WERI-Rb-1 (cell line): ENCODE measurements at regions not wholly inside any gene's neighbourhood (a gene's known extent, or its start where the extent isn't known, plus 50 kb on each side); places are given as distances from the start of the nearest gene placed in this dataset.

Source experiments
- DNase-seq: peaks from one replicate; pipeline ENCODE4 v3.0.0-alpha.2; 2020
- H3K27ac ChIP-seq: fragments of 250-450 bp; sonication (Bioruptor Pico); 2 replicates; pipeline ENCODE4 v1.5.1; 2020; ENCODE audit warnings: mild to moderate bottlenecking, moderate library complexity
- H3K27me3 ChIP-seq: fragments of 250-450 bp; sonication (Bioruptor Pico); 2 replicates; pipeline ENCODE4 v1.5.1; 2021; ENCODE audit warnings: mild to moderate bottlenecking, low read depth, moderate library complexity; ENCODE audit not compliant: insufficient read depth, severe bottlenecking
- H3K36me3 ChIP-seq: fragments of 250-450 bp; sonication (Bioruptor Pico); 2 replicates; pipeline ENCODE4 v1.5.1; 2020; ENCODE audit warnings: mild to moderate bottlenecking, moderate library complexity
- H3K4me3 ChIP-seq: 2 replicates; pipeline ENCODE4 v1.5.1; 2011; ENCODE audit warnings: low read depth, mild to moderate bottlenecking, control low read depth, low read length
- H3K9me3 ChIP-seq: fragments of 250-450 bp; sonication (Bioruptor Pico); 2 replicates; pipeline ENCODE4 v1.5.1; 2021; ENCODE audit warnings: mild to moderate bottlenecking, moderate library complexity; ENCODE audit not compliant: severe bottlenecking
- TF ChIP-seq, protein P1 (sequence below): IDR thresholded peaks from 2 replicates; pipeline ENCODE4 v1.5.1; 2011; ENCODE audit warnings: low read depth, mild to moderate bottlenecking, control low read depth, inconsistent platforms, low read length

DNA sequence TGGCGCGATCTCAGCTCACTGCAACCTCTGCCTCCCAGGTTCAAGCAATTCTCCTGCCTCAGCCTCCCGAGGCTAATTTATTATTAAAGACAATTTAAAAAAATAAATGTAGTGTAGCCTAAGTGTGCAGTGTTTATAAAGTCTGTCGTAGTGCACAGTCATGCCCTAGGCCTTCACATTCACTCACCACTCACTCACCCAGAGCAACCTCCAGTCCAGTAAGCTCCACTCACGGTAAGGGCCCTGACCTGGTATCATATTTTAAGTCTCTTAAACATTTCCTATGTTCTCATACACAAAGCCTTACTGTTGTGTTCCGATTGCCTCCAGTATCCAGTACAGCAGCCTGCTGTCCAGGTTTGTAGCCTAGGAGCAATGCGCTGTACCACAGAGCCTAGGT lies 168.2 kb upstream of the FOXQ1 start:
- Histone ChIP-seq H3K9me3 (no peaks in the 10 kb centered on the region), H3K27ac (no peak overlapping the region), H3K4me3 (no peak overlapping the region), H3K36me3 (no peaks in the 10 kb centered on the region), H3K27me3 (no peaks in the 10 kb centered on the region)
- TF ChIP-seq, protein P1, sequence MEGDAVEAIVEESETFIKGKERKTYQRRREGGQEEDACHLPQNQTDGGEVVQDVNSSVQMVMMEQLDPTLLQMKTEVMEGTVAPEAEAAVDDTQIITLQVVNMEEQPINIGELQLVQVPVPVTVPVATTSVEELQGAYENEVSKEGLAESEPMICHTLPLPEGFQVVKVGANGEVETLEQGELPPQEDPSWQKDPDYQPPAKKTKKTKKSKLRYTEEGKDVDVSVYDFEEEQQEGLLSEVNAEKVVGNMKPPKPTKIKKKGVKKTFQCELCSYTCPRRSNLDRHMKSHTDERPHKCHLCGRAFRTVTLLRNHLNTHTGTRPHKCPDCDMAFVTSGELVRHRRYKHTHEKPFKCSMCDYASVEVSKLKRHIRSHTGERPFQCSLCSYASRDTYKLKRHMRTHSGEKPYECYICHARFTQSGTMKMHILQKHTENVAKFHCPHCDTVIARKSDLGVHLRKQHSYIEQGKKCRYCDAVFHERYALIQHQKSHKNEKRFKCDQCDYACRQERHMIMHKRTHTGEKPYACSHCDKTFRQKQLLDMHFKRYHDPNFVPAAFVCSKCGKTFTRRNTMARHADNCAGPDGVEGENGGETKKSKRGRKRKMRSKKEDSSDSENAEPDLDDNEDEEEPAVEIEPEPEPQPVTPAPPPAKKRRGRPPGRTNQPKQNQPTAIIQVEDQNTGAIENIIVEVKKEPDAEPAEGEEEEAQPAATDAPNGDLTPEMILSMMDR, result no peak
- no peak for DNase-seq

DNA sequence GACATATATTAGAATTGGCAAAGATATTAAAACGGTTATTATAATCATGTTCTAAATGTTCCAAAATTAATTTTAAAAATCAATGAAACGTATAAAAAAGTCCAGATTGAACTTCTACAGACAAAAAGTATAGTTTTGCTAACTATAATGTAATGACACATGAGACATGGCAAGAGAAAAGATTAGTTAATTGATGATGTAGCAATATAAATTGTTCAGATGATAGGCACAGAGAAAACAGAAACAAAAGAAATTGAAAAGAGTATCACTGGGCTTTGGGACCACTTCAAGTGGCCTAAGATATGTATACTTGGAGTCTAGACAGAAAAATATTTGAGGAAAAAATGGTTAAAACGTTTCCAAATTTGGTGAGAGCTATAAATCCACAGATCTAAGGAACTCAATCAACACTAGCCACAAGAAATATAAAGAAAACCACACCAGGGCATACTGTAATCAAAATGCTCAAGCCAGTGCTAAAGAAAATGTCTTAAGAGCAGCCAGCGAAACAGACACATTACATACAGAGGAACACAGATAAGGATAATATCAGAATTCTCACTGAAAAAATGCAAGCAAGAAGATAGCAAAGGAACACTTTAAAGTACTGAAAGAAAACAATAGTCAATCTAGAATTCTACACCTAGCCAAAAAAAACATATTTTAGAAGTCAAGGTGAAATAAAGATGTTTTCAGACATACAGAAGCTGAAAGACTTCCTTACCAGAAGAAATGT lies 172.6 kb upstream of the FOXQ1 start:
- Histone ChIP-seq H3K27ac (no peak overlapping the region), H3K4me3 (no peak overlapping the region), H3K36me3 (no peaks in the 10 kb centered on the region), H3K27me3 (no peaks in the 10 kb centered on the region), H3K9me3 (no peaks in the 10 kb centered on the region)
- DNase-seq, result no peak
- TF ChIP-seq, protein P1, result no peak

DNA sequence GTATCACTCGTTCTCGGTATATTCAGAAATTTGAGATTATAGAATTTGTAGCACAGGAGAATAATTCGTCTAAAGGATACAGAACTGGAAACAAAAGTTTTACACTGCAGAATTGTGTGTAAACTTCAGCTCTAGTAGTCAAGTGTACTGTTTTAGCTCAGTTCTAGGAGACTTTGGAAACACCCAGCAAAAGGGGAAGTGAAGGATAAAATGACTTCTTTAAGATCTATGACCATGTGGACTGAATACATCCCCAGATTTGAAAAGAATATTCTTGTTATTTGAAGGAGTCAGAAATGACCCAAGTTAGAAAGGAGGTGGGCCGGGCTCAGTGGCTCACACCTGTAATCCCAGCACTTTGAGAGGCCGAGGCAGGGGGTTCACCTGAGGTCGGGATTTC lies 174.0 kb upstream of the FOXQ1 start:
- no peak overlapping the region for H3K4me3 ChIP-seq
- no peak overlapping the region for H3K27ac ChIP-seq
- H3K27me3 ChIP-seq, result no peaks in the 10 kb centered on the region
- H3K36me3 ChIP-seq, result no peaks in the 10 kb centered on the region
- H3K9me3 ChIP-seq, result no peaks in the 10 kb centered on the region
- TF ChIP-seq, protein P1, result no peak
- DNase-seq, result no peak

DNA sequence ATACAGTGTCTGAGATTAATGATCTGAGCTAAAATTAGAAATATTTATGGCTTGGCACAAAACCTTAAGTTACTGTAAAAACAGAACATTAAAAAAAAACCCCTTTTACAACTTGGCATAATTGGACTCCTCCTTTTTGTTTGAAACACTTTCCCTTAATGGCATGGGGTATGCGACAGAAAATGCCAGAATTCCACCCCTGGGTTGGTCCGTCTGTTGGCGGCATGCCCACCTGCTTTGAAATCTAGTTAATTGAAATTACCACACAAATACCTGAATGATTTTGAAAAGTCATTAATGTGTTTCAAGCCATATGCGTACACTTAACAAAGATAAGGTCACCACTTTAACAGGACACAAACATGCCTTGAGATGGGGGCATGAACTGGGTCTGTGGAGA lies 175.1 kb upstream of the FOXQ1 start:
- no peak overlapping the region for H3K27ac ChIP-seq
- TF ChIP-seq, protein P1, result no peak

DNA sequence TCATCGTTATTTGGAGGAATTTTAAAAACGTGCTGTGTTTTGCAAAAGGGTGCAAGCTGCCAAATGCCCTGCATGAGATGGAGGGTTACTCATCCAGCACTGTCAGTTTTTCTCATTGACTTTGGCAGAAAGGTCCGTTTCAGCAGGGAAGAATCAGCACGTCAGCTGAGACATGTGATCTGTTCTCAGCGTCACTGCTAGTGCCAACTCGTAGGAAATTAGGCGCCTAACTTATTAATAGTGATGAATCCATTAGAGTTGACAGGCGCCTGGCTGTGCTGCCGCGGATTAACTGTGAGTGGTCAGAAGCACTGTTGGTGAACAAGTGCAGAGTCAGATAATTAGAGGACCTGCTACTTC lies 175.5 kb upstream of the FOXQ1 start:
- peak overlapping the region; percentile 43 for H3K27ac ChIP-seq
- TF ChIP-seq, protein P1, result no peak
- peak; percentile 81 for DNase-seq
- H3K27me3 ChIP-seq, result no peaks in the 10 kb centered on the region
- H3K4me3 ChIP-seq, result peak overlapping the region; percentile 35
- H3K9me3 ChIP-seq, result no peaks in the 10 kb centered on the region
- no peaks in the 10 kb centered on the region for H3K36me3 ChIP-seq

More for the DNA sequence above, 175.1 kb upstream of the FOXQ1 start:
- Histone ChIP-seq H3K4me3 (peak overlapping the region; percentile 35; the same call in 1 of the 2 replicates), H3K36me3 (no peaks in the 10 kb centered on the region), H3K27me3 (no peaks in the 10 kb centered on the region), H3K9me3 (no peaks in the 10 kb centered on the region)
- DNase-seq, result no peak

DNA sequence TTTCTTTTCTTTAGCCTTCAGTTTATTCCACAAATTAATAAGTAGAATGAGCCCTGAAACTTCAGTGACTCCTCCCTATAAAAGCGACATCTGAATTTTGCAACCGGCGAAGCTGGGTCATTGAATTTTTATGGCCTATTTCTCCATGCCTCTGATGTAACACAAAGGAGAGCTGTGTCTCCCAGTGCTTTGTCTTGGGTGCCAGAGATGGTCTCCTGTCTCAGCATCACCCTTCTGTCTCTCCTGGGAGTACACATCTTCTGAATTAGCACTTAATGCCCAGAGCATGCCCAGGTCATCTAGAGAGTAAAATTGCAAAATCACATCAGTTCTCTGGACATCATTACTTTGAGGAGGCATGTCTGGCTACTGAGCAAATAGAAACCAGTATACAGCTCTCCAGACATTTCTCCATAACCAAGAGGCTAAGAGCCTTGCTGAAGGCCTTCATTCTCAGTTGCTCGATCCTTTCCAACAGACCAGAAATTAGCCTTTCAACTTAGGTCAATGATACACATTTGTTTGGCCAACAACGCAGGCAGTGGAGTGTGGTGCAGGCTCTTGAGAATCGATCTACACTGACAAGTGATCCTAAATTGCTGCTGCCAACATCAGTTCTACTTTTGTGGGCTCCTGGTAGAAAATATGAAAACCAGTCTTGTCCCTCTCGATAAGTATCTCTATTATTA lies 176.0 kb upstream of the FOXQ1 start:
- Histone ChIP-seq H3K9me3 (no peaks in the 10 kb centered on the region), H3K36me3 (no peaks in the 10 kb centered on the region), H3K4me3 (peak overlapping the region; percentile 35), H3K27me3 (no peaks in the 10 kb centered on the region), H3K27ac (peak overlapping the region; percentile 43)
- DNase-seq, result no peak
- TF ChIP-seq, protein P1, result no peak
